ENCODE measurements at regions not wholly inside any gene's neighbourhood (a gene's known extent, or its start where the extent isn't known, plus 50 kb on each side); places are given as distances from the start of the nearest gene placed in this dataset.
A peak's percentile ranks its signal among the peaks of the same experiment; 100 is the strongest.
"Not testable (repeated sequence)": the region's sequence is repeated elsewhere in the genome, so short reads cannot be mapped to it uniquely, and the experiment has no call there.

DNA sequence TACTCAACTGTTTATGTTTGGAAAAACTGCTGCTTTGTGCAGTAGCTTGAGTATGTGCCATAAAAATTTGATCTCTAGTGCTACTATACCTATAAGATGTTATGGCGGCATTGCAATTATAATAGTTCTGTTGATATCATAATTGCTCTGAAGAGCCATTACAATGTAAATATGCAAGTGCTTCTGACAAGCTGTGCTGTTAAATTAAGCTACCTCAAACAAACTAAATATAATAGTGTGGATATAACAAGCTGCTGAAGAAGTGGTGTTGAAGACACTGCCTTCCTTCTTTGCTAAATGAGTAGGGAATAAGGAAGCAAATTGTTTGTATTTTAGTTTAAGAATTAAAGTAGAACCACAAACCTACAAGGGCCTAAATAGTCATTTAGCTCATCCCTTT is 301.0 kb upstream of the MIS18BP1 start:
- TF ChIP-seq, protein P1, sequence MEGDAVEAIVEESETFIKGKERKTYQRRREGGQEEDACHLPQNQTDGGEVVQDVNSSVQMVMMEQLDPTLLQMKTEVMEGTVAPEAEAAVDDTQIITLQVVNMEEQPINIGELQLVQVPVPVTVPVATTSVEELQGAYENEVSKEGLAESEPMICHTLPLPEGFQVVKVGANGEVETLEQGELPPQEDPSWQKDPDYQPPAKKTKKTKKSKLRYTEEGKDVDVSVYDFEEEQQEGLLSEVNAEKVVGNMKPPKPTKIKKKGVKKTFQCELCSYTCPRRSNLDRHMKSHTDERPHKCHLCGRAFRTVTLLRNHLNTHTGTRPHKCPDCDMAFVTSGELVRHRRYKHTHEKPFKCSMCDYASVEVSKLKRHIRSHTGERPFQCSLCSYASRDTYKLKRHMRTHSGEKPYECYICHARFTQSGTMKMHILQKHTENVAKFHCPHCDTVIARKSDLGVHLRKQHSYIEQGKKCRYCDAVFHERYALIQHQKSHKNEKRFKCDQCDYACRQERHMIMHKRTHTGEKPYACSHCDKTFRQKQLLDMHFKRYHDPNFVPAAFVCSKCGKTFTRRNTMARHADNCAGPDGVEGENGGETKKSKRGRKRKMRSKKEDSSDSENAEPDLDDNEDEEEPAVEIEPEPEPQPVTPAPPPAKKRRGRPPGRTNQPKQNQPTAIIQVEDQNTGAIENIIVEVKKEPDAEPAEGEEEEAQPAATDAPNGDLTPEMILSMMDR (IDR thresholded peaks at IDR 0.05; ENCODE audit: borderline replicate concordance, insufficient read depth, low read depth, low read length), result no peak
- H3K4me3 ChIP-seq (ENCODE audit: low read depth, low read length), result no peak overlapping the region

DNA sequence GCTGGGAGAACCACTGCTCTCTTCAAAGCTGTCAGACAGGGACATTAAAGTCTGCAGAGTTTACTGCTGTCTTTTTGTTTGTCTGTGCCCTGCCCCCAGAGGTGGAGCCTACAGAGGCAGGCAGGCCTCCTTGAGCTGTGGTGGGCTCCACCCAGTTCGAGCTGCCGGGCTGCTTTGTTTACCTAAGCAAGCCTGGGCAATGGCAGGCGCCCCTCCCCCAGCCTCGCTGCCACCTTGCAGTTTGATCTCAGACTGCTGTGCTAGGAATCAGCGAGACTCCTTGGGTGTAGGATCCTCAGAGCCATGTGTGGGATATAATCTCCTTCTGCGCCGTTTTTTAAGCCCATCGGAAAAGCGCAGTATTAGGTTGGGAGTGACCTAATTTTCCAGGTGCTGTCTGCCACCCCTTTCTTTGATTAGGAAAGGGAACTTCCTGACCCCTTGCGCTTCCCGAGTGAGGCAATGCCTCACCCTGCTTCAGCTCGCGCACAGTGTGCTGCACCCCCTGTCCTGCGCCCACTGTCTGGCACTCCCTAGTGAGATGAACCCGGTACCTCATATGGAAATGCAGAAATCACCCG is 298.3 kb upstream of the MIS18BP1 start:
- H3K4me3 ChIP-seq (ENCODE audit: low read depth, low read length), result not testable (repeated sequence)

DNA sequence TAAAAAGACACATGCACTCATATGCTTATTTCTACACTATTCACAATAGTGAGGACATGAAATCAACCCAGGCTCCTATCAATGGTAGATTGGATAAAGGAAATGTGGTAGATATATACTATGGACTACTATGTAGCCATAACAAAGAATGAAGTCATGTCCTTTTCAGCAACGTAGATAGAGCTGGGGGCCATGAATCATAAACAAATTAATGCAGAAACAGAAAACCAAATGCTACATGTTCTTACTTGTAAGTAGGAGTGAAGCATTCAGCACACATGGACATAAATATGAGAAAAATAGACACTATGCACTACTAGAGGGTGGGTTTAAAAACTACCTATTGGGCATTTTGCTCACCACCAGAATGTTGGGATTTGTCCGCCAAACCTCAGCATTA is 278.0 kb upstream of the MIS18BP1 start:
- H3K4me3 ChIP-seq (ENCODE audit: low read depth, low read length), result no peak overlapping the region
- TF ChIP-seq, protein P1 (IDR thresholded peaks at IDR 0.05; ENCODE audit: borderline replicate concordance, insufficient read depth, low read depth, low read length), result no peak

DNA sequence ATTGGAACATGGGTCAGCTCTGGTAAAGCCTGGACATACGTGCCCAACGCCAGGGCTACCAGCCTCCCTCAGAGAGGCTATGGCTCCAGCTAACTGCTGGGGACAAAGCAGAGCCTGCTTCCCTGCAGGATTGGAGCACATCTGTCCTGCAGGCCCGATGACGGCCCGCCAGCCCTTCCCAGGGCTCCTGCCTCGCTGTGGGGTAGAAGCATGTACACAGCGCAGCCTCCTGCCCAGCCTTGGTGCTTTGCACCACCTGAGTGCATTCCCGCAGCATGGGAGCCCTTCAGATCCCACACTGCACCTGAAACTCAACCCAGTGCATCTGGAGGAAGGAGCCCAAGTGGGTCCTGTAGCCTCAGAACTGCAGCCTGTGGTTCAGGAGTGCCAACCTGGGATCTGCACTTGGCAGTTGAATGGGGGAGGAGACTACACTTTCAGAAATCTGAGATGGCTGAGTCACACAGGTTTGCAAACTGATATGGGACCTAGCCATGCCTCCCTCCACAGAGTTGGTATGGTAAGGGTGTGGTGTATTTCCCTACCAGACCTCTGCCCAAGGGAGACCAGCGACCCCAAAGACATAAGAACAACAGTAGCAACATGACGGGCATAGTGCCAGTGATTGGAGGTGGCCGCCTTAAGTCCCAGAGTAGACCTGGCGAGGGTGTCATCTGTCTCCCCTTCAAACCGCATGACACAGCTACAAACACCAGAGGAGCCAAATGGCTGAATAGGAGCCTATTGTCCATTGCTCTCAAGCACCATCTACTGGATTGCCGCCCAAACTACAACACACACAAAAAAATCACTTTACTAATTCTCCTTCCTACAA is 273.9 kb upstream of the MIS18BP1 start:
- no peak overlapping the region for H3K4me3 ChIP-seq (ENCODE audit: low read depth, low read length)
- TF ChIP-seq, protein P1 (IDR thresholded peaks at IDR 0.05; ENCODE audit: borderline replicate concordance, insufficient read depth, low read depth, low read length), result peak; percentile 68

DNA sequence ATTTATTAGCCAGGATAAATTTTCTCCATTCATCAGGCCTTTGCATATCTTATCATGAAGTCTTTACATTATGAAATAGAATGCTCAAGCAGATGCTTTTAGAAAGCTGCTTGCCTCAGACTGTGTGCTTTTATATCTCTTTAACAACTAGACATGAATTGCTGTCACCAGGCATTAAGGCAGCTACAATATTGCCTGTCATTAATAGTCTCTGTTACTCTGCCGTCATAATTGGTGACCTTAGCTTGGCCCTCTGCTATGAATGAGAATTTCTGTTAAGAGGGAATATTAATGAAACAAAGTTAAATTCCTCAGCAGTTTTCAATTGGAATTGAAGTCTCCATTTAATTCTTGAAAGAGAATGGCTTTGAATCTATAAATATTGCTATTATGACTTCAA is 266.8 kb upstream of the MIS18BP1 start:
- no peak overlapping the region for H3K4me3 ChIP-seq (ENCODE audit: low read depth, low read length)
- TF ChIP-seq, protein P1 (IDR thresholded peaks at IDR 0.05; ENCODE audit: borderline replicate concordance, insufficient read depth, low read depth, low read length), result no peak

DNA sequence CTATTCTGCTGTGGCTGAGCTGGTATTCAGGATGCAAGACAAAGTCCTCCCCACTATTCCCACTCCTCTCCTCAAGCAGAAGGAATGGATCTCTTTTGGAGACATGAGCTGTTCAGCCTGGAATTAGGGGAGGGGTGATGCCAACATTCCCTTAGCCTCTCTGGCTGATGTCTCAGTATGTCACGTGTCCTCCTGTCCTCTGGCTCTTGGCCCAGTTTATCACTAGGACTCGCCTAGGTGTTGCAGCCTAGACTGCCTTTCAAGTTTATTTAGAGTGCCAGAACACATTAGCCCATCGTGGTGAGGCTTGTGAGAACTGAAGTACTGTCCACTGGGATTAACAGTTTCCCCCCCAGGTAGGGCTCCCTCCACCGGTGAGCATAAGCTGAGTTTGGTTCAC is 239.9 kb upstream of the MIS18BP1 start:
- TF ChIP-seq, protein P1 (IDR thresholded peaks at IDR 0.05; ENCODE audit: borderline replicate concordance, insufficient read depth, low read depth, low read length), result no peak
- H3K4me3 ChIP-seq (ENCODE audit: low read depth, low read length), result no peak overlapping the region

DNA sequence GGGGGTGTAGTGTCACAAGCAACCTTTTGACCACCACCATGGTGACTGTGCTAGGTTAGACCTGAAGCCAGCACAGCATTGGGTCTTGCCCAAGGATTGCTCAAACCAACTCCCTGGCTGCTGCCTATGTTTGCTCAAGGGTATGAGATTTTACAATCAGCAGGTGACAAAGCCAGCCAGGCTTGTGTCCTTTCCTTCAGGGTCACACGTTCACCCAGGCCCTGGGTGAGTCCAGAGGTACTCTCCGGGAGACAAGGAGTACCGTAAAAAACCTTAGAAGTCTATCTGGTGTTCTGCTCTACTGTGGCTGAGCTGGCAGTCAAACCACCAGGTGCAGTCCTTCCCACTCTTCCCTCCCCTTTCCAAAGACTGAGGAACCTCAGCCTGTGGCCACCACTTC is 238.9 kb upstream of the MIS18BP1 start:
- H3K4me3 ChIP-seq (ENCODE audit: low read depth, low read length), result no peak overlapping the region

More for the DNA sequence above, 238.9 kb upstream of the MIS18BP1 start:
- TF ChIP-seq, protein P1 (IDR thresholded peaks at IDR 0.05; ENCODE audit: borderline replicate concordance, insufficient read depth, low read depth, low read length), result no peak

All from GM12875 (cell line).